Neuronal stem cell (in vitro differentiated cells): ENCODE measurements at regions not wholly inside any gene's neighbourhood (a gene's known extent, or its start where the extent isn't known, plus 50 kb on each side); places are given as distances from the start of the nearest gene placed in this dataset. TPM values are rescaled to one million over a fixed set of nuclear protein-coding genes. Genes with fewer than 3 reads are reported as not detected.
"Not testable (repeated sequence)": the region's sequence is repeated elsewhere in the genome, so short reads cannot be mapped to it uniquely, and the experiment has no call there.

ENCODE experiments used
- DNase-seq: peaks from one replicate; pipeline ENCODE4 v3.0.0-alpha.2; 2013; ENCODE audit warnings: low spot score
- H2AFZ ChIP-seq: one replicate; pipeline ENCODE4 v1.6.1; 2013; ENCODE audit warnings: mild to moderate bottlenecking, low read length, inconsistent platforms
- H2AK5ac ChIP-seq: 2 replicates; pipeline ENCODE4 v1.6.1; 2013; ENCODE audit warnings: low read depth, mild to moderate bottlenecking, inconsistent platforms, low read length, moderate library complexity, mixed read lengths
- H2BK120ac ChIP-seq: 2 replicates; pipeline ENCODE4 v1.6.1; 2013; ENCODE audit warnings: low read depth, mild to moderate bottlenecking, inconsistent platforms, low read length, moderate library complexity, mixed read lengths
- H2BK12ac ChIP-seq: one replicate; pipeline ENCODE4 v1.6.1; 2013; ENCODE audit warnings: low read length, inconsistent platforms
- H2BK15ac ChIP-seq: 2 replicates; pipeline ENCODE4 v1.6.1; 2013; ENCODE audit warnings: mild to moderate bottlenecking, low read length, inconsistent platforms, mixed read lengths
- H2BK5ac ChIP-seq: one replicate; pipeline ENCODE4 v1.6.1; 2013; ENCODE audit warnings: inconsistent platforms, mild to moderate bottlenecking, low read length, moderate library complexity
- H3K14ac ChIP-seq: one replicate; pipeline ENCODE4 v1.6.1; 2013; ENCODE audit warnings: low read length, inconsistent platforms
- H3K18ac ChIP-seq: 2 replicates; pipeline ENCODE4 v1.6.1; 2013; ENCODE audit warnings: low read length, inconsistent platforms
- H3K23ac ChIP-seq: 2 replicates; pipeline ENCODE4 v1.6.1; 2013; ENCODE audit warnings: low read depth, mild to moderate bottlenecking, mixed read lengths, low read length, inconsistent platforms; ENCODE audit not compliant: poor library complexity
- H3K27ac ChIP-seq: replicated peaks from 3 replicates; pipeline ENCODE4 v1.5.1; 2013; ENCODE audit warnings: low read length, inconsistent platforms
- H3K27me3 ChIP-seq, 3 experiments: 2 replicates each; pipeline ENCODE4 v1.6.1; 2013; ENCODE audit warnings: low read length in 3 of 3, mild to moderate bottlenecking in 2 of 3, inconsistent platforms in 1 of 3, low read depth in 1 of 3, mixed read lengths in 1 of 3, moderate library complexity in 1 of 3; ENCODE audit not compliant: control insufficient read depth in 3 of 3, insufficient read depth in 3 of 3
- H3K36me3 ChIP-seq, 2 donors: replicated peaks in 1 of 2; 2 replicates each; pipeline ENCODE4 v1.6.1; 2013; ENCODE audit warnings: low read length in 2 of 2; ENCODE audit not compliant: control insufficient read depth in 2 of 2, insufficient read depth in 2 of 2
- H3K4ac ChIP-seq: 2 replicates; pipeline ENCODE4 v1.6.1; 2013; ENCODE audit warnings: inconsistent platforms, mild to moderate bottlenecking, low read length, moderate library complexity
- H3K4me1 ChIP-seq, 2 donors: 1 replicate in 1 of 2; 2 replicates in 1 of 2; pipeline ENCODE4 v1.6.1; 2013; ENCODE audit warnings: low read length in 2 of 2, low read depth in 1 of 2; ENCODE audit not compliant: control insufficient read depth in 2 of 2, insufficient read depth in 1 of 2
- H3K4me2 ChIP-seq: one replicate; pipeline ENCODE4 v1.6.1; 2013; ENCODE audit warnings: mild to moderate bottlenecking, low read length, inconsistent platforms; ENCODE audit not compliant: insufficient read depth, poor library complexity, severe bottlenecking
- H3K4me3 ChIP-seq, 2 donors: 2 replicates each; pipeline ENCODE4 v1.5.1; 2013; ENCODE audit warnings: low read length in 2 of 2, mild to moderate bottlenecking in 2 of 2, inconsistent platforms in 1 of 2, moderate library complexity in 1 of 2
- H3K79me1 ChIP-seq: one replicate; pipeline ENCODE4 v1.6.1; 2013; ENCODE audit warnings: low read depth, mild to moderate bottlenecking, inconsistent platforms, low read length, moderate library complexity
- H3K9ac ChIP-seq: one replicate; pipeline ENCODE4 v1.6.1; 2013; ENCODE audit warnings: mild to moderate bottlenecking, low read depth, low read length, inconsistent platforms; ENCODE audit not compliant: poor library complexity
- H3K9me3 ChIP-seq, 2 donors: replicated peaks in 1 of 2; 2 replicates each; pipeline versions ENCODE3 to v1.6.1; 2013; ENCODE audit warnings: low read length in 2 of 2, mild to moderate bottlenecking in 2 of 2, inconsistent platforms in 1 of 2, low read depth in 1 of 2, mixed read lengths in 1 of 2, moderate library complexity in 1 of 2; ENCODE audit not compliant: control insufficient read depth in 2 of 2, insufficient read depth in 1 of 2
- H4K8ac ChIP-seq: one replicate; pipeline ENCODE4 v1.6.1; 2013; ENCODE audit warnings: low read depth, mild to moderate bottlenecking, inconsistent platforms, low read length, moderate library complexity
- H4K91ac ChIP-seq: one replicate; pipeline ENCODE4 v1.6.1; 2013; ENCODE audit warnings: low read length, low read depth, mild to moderate bottlenecking, inconsistent platforms; ENCODE audit not compliant: poor library complexity
- WGBS, 2 donors: extraction: QIAGEN DNeasy Blood & Tissue Kit; methylation state at CpG; one replicate each; pipeline ENCODE4 v1.1.7; 2013; ENCODE audit warnings: missing lambda C conversion rate in 2 of 2, mixed read lengths in 1 of 2; ENCODE audit not compliant: insufficient read length in 2 of 2, insufficient replicate concordance in 1 of 2; ENCODE audit errors: extremely low coverage in 2 of 2; 5-methylcytosine and 5-hydroxymethylcytosine counted together
- small RNA-seq: library from polyadenylated mRNA; stranded (forward); fragments of <200 nt; extraction: miRNeasy Mini kit (QIAGEN cat#:217004); gene quantifications from one replicate; pipeline ENCODE3, GENCODE V24; 2013; ENCODE audit not compliant: insufficient read depth

GRCh38 chr4:177255359-177255758, 54.3 kb upstream of the NEIL3 start:
- no peak overlapping the region for H3K14ac ChIP-seq
- H3K27ac ChIP-seq: no peak overlapping the region
- H2BK120ac ChIP-seq: no peak overlapping the region
- no peak overlapping the region for H2BK5ac ChIP-seq
- no peak overlapping the region for H3K4ac ChIP-seq
- no peak overlapping the region for H3K4me2 ChIP-seq
- no CpG with 5 or more reads among the region's 2 CpGs for WGBS, 2 donors
- H3K4me3 ChIP-seq: no peak overlapping the region
- H3K9ac ChIP-seq: no peak overlapping the region
- no peak overlapping the region for H2BK12ac ChIP-seq
- H3K36me3 ChIP-seq: no peaks in the 10 kb centered on the region
- H4K91ac ChIP-seq: no peak overlapping the region
- H3K9me3 ChIP-seq: no peaks in the 10 kb centered on the region
- H2AK5ac ChIP-seq: no peak overlapping the region
- H3K27me3 ChIP-seq: no peaks in the 10 kb centered on the region
- no peaks in the 10 kb centered on the region for H3K4me1 ChIP-seq
- DNase-seq: no peak
- H4K8ac ChIP-seq: no peak overlapping the region
- no peak overlapping the region for H3K18ac ChIP-seq
- no peak overlapping the region for H2AFZ ChIP-seq
- H3K79me1 ChIP-seq: no peaks in the 10 kb centered on the region
- no peak overlapping the region for H3K23ac ChIP-seq
- no peak overlapping the region for H2BK15ac ChIP-seq

GRCh38 chr4:177256950-177257349, 52.7 kb upstream of the NEIL3 start:
- H3K18ac ChIP-seq: no peak overlapping the region
- no CpG with 5 or more reads among the region's 6 CpGs for WGBS, 2 donors
- H2AK5ac ChIP-seq: no peak overlapping the region
- H3K4me1 ChIP-seq: no peaks in the 10 kb centered on the region
- no peak overlapping the region for H2BK5ac ChIP-seq
- H3K23ac ChIP-seq: no peak overlapping the region
- H2BK12ac ChIP-seq: no peak overlapping the region
- H3K4ac ChIP-seq: no peak overlapping the region
- no peaks in the 10 kb centered on the region for H3K79me1 ChIP-seq
- no peaks in the 10 kb centered on the region for H3K9me3 ChIP-seq
- H3K4me3 ChIP-seq: no peak overlapping the region
- H3K9ac ChIP-seq: no peak overlapping the region
- H2AFZ ChIP-seq: no peak overlapping the region
- no peaks in the 10 kb centered on the region for H3K27me3 ChIP-seq
- no peak for DNase-seq
- H4K91ac ChIP-seq: no peak overlapping the region
- H4K8ac ChIP-seq: no peak overlapping the region
- no peak overlapping the region for H2BK15ac ChIP-seq
- no peaks in the 10 kb centered on the region for H3K36me3 ChIP-seq
- no peak overlapping the region for H3K27ac ChIP-seq
- H3K14ac ChIP-seq: no peak overlapping the region
- no peak overlapping the region for H3K4me2 ChIP-seq
- H2BK120ac ChIP-seq: no peak overlapping the region

GRCh38 chr4:177259466-177259865, 50.2 kb upstream of the NEIL3 start:
- not testable (repeated sequence) for H3K4me3 ChIP-seq, H3K4me2 ChIP-seq, H3K4ac ChIP-seq, H3K23ac ChIP-seq, H2BK15ac ChIP-seq, H2BK5ac ChIP-seq, H4K8ac ChIP-seq, H2BK120ac ChIP-seq, H3K4me1 ChIP-seq, H3K18ac ChIP-seq, H3K79me1 ChIP-seq, H3K36me3 ChIP-seq, H2BK12ac ChIP-seq, H3K14ac ChIP-seq, H3K9ac ChIP-seq, H3K9me3 ChIP-seq, DNase-seq, H2AK5ac ChIP-seq, H3K27me3 ChIP-seq, H4K91ac ChIP-seq, H3K27ac ChIP-seq, H2AFZ ChIP-seq
- WGBS, 2 donors: no CpG with 5 or more reads among the region's 2 CpGs

Small RNA genes in the stretch of these regions (small RNA-seq; reads per million reads assigned to genes)
- gene RN7SKP136: not detected
